Neutrophil (primary cell): ENCODE measurements at regions not wholly inside any gene's neighbourhood (a gene's known extent, or its start where the extent isn't known, plus 50 kb on each side); places are given as distances from the start of the nearest gene placed in this dataset.

Experiments
- H3K27ac ChIP-seq: fragments of 200-600 bp; sonication (generic); 2 replicates; pipeline ENCODE4 v1.5.1; 2016; ENCODE audit warnings: mild to moderate bottlenecking, moderate library complexity
- H3K27me3 ChIP-seq: fragments of 200-600 bp; sonication (generic); 2 replicates; pipeline ENCODE4 v1.6.0; 2016; ENCODE audit warnings: mild to moderate bottlenecking
- H3K36me3 ChIP-seq: fragments of 200-600 bp; sonication (generic); 2 replicates; pipeline ENCODE4 v1.5.1; 2017
- H3K4me1 ChIP-seq, 2 experiments: fragments of 200-600 bp in 1 of 2; sonication (generic) in 1 of 2; 1 replicate in 1 of 2; 2 replicates in 1 of 2; pipeline versions ENCODE4 v1.5.1 to v1.6.1; 2013 to 2016; ENCODE audit warnings: low read depth in 1 of 2, low read length in 1 of 2, mild to moderate bottlenecking in 1 of 2, moderate library complexity in 1 of 2; ENCODE audit not compliant: control insufficient read depth in 1 of 2, insufficient read depth in 1 of 2
- H3K4me3 ChIP-seq, 2 experiments: fragments of 200-600 bp in 1 of 2; sonication (generic) in 1 of 2; 1 replicate in 1 of 2; 2 replicates in 1 of 2; pipeline ENCODE4 v1.5.1; 2013 to 2016; ENCODE audit warnings: low read depth in 1 of 2, low read length in 1 of 2, mild to moderate bottlenecking in 1 of 2, moderate library complexity in 1 of 2
- H3K9me3 ChIP-seq: fragments of 200-600 bp; sonication (generic); 2 replicates; pipeline ENCODE4 v1.5.1; 2016
- CTCF ChIP-seq: fragments of 200-600 bp; sonication (generic); IDR thresholded peaks from 2 replicates; pipeline ENCODE4 v1.5.1; 2016; ENCODE audit warnings: antibody characterized with exemption

- Histone ChIP-seq H3K9me3 (no peaks in the 10 kb centered on the region), H3K4me3 (no peak overlapping the region), H3K36me3 (no peaks in the 10 kb centered on the region), H3K27me3 (no peaks in the 10 kb centered on the region), H3K4me1 (no peaks in the 10 kb centered on the region), H3K27ac (no peak overlapping the region)
- TF ChIP-seq CTCF, result no peak
Observed at GRCh38 chr3:59663076-59663850, 613.4 kb upstream of the CFAP20DC start.

- TF ChIP-seq CTCF, result no peak
- Histone ChIP-seq H3K36me3 (no peaks in the 10 kb centered on the region), H3K4me1 (no peaks in the 10 kb centered on the region), H3K27ac (no peak overlapping the region), H3K4me3 (no peak overlapping the region), H3K27me3 (no peaks in the 10 kb centered on the region), H3K9me3 (no peaks in the 10 kb centered on the region)
Observed at GRCh38 chr3:59660852-59661625, 611.2 kb upstream of the CFAP20DC start.

GRCh38 chr3:59660376-59660775 lies 610.6 kb upstream of the CFAP20DC start:
- Histone ChIP-seq H3K27me3 (no peaks in the 10 kb centered on the region), H3K4me1 (peaks cover 0 to 2% of the 10 kb centered on the region in 2 experiments), H3K36me3 (no peaks in the 10 kb centered on the region), H3K27ac (no peak overlapping the region), H3K4me3 (no peak overlapping the region), H3K9me3 (no peaks in the 10 kb centered on the region)
- TF ChIP-seq CTCF, result no peak

- Histone ChIP-seq H3K27ac (no peak overlapping the region), H3K4me3 (no peak overlapping the region), H3K36me3 (no peaks in the 10 kb centered on the region), H3K27me3 (no peaks in the 10 kb centered on the region), H3K9me3 (no peaks in the 10 kb centered on the region), H3K4me1 (peaks cover 6 to 8% of the 10 kb centered on the region in 2 experiments)
- TF ChIP-seq CTCF, result no peak
Observed at GRCh38 chr3:59659755-59660154, 609.9 kb upstream of the CFAP20DC start.

GRCh38 chr3:59658866-59659265 lies 609.0 kb upstream of the CFAP20DC start:
- Histone ChIP-seq H3K36me3 (no peaks in the 10 kb centered on the region), H3K9me3 (no peaks in the 10 kb centered on the region), H3K4me1 (peaks cover 14 to 17% of the 10 kb centered on the region in 2 experiments), H3K27me3 (no peaks in the 10 kb centered on the region), H3K27ac (no peak overlapping the region), H3K4me3 (no peak overlapping the region)
- no peak for TF ChIP-seq CTCF
